ENCODE measurements at regions not wholly inside any gene's neighbourhood (a gene's known extent, or its start where the extent isn't known, plus 50 kb on each side); places are given as distances from the start of the nearest gene placed in this dataset.

GRCh38 chr20:59448196-59448595 is 147.8 kb downstream of the EDN3 start:
- no peak overlapping the region for H3K27ac Mint-ChIP-seq
- peaks cover 33 to 67% of the 10 kb centered on the region in 2 donors for H3K27me3 Mint-ChIP-seq (ENCODE audit: low read depth in 2 of 2)
- Histone ChIP-seq H3K27ac (ENCODE audit: low read length) (no peak overlapping the region), H3K9me3 (ENCODE audit: control insufficient read depth, insufficient read depth, low read length) (no peaks in the 10 kb centered on the region), H3K36me3 (ENCODE audit: control insufficient read depth, insufficient read depth, low read length) (no peaks in the 10 kb centered on the region), H3K4me1 (ENCODE audit: control insufficient read depth, insufficient read depth, low read length) (no peaks in the 10 kb centered on the region), H3K27me3 (ENCODE audit: control insufficient read depth, insufficient read depth, low read length) (no peaks in the 10 kb centered on the region), H3K4me3 (ENCODE audit: low read length) (no peak overlapping the region)
- 40% methylated on average over 4 of the region's 4 CpGs for WGBS (ENCODE audit: insufficient coverage)
- intact Hi-C loops (cut with micrococcal nuclease), result no loop called here
- H3K9me3 Mint-ChIP-seq, result no peaks in the 10 kb centered on the region
- DNase-seq (no peak), ATAC-seq (no peak)
- H3K4me1 Mint-ChIP-seq, result no peaks in the 10 kb centered on the region
- H3K36me3 Mint-ChIP-seq, result no peaks in the 10 kb centered on the region
- TF ChIP-seq CTCF (IDR thresholded peaks at IDR 0.05), result no peak
- no peak overlapping the region for H3K4me3 Mint-ChIP-seq

GRCh38 chr20:59448851-59449444 is 148.5 kb downstream of the EDN3 start:
- WGBS (ENCODE audit: insufficient coverage), result 78% methylated on average over 12 of the region's 12 CpGs
- ATAC-seq, result no peak
- H3K4me3 Mint-ChIP-seq, result no peak overlapping the region

DNA sequence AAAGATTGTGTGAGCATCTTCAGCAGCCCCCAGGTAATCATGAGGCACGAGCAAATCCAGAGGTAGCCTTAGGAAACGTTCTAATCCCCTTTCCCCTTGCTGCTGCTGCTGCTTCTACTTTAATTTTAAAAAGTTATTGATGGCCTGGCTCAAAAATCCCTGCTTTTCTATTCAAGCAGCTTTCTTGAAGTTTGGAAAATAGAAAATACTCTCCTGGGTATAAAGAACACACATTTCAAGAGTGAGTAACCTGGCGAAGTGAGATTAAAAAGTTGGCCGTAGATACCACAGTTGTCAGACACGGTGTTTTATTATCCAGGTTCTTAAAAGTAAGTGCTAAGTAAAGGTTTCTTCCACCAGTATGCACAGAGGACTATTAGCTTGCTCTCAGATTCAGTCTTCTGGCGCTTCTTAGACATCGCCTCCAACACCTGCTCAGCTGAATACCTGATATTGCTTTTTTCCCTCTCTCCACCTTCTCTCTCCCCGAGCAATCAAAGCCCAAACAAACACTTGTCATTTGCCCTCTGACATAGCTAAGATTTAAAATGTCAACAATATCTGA is 150.7 kb downstream of the EDN3 start:
- DNase-seq, result no peak
- Histone ChIP-seq H3K36me3 (ENCODE audit: control insufficient read depth, insufficient read depth, low read length) (no peaks in the 10 kb centered on the region), H3K27ac (ENCODE audit: low read length) (no peak overlapping the region), H3K9me3 (ENCODE audit: control insufficient read depth, insufficient read depth, low read length) (no peaks in the 10 kb centered on the region), H3K4me1 (ENCODE audit: control insufficient read depth, insufficient read depth, low read length) (no peaks in the 10 kb centered on the region), H3K4me3 (ENCODE audit: low read length) (no peak overlapping the region), H3K27me3 (ENCODE audit: control insufficient read depth, insufficient read depth, low read length) (no peaks in the 10 kb centered on the region)
- intact Hi-C loops (cut with micrococcal nuclease), result no loop called here
- no peak overlapping the region for H3K27ac Mint-ChIP-seq
- no peaks in the 10 kb centered on the region for H3K9me3 Mint-ChIP-seq
- H3K36me3 Mint-ChIP-seq, result no peaks in the 10 kb centered on the region
- TF ChIP-seq CTCF (IDR thresholded peaks at IDR 0.05), result no peak
- peaks cover 28 to 44% of the 10 kb centered on the region in 2 donors for H3K27me3 Mint-ChIP-seq (ENCODE audit: low read depth in 2 of 2)
- H3K4me3 Mint-ChIP-seq, result no peak overlapping the region
- no peaks in the 10 kb centered on the region for H3K4me1 Mint-ChIP-seq
- 82% methylated on average over 8 of the region's 8 CpGs for WGBS (ENCODE audit: insufficient coverage)
- no peak for ATAC-seq

More at GRCh38 chr20:59448851-59449444, 148.5 kb downstream of the EDN3 start:
- intact Hi-C loops (cut with micrococcal nuclease), result no loop called here
- H3K27me3 Mint-ChIP-seq (ENCODE audit: low read depth in 2 of 2), result peaks cover 33 to 63% of the 10 kb centered on the region in 2 donors
- H3K27ac Mint-ChIP-seq, result no peak overlapping the region
- H3K4me1 ChIP-seq (ENCODE audit: control insufficient read depth, insufficient read depth, low read length), result no peaks in the 10 kb centered on the region
- H3K4me1 Mint-ChIP-seq, result no peaks in the 10 kb centered on the region
- no peaks in the 10 kb centered on the region for H3K36me3 ChIP-seq (ENCODE audit: control insufficient read depth, insufficient read depth, low read length)
- H3K4me3 ChIP-seq (ENCODE audit: low read length), result no peak overlapping the region
- no peak for TF ChIP-seq CTCF (IDR thresholded peaks at IDR 0.05)
- no peaks in the 10 kb centered on the region for H3K27me3 ChIP-seq (ENCODE audit: control insufficient read depth, insufficient read depth, low read length)
- H3K27ac ChIP-seq (ENCODE audit: low read length), result no peak overlapping the region
- DNase-seq, result no peak
- H3K9me3 Mint-ChIP-seq, result no peaks in the 10 kb centered on the region
- H3K36me3 Mint-ChIP-seq, result no peaks in the 10 kb centered on the region
- no peaks in the 10 kb centered on the region for H3K9me3 ChIP-seq (ENCODE audit: control insufficient read depth, insufficient read depth, low read length)

DNA sequence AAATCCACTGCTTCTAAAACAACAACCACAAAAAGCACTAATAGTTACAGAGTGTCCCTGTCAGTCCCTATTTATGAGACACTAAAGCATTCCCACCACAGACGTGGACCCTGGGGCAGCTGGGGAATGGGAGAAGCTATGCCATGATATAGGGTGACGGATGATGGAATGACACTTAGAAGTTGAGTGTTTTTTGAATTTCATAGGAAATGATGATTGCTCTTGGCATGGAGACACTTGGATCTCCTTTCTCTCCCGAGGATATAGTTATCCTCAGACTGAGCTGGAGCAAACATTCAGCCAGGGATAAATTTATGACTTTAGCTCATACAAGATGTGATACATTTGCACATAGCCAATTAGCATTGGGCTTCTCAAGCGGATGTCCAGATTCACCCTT is 151.2 kb downstream of the EDN3 start:
- Histone ChIP-seq H3K4me1 (ENCODE audit: control insufficient read depth, insufficient read depth, low read length) (no peaks in the 10 kb centered on the region), H3K36me3 (ENCODE audit: control insufficient read depth, insufficient read depth, low read length) (no peaks in the 10 kb centered on the region), H3K9me3 (ENCODE audit: control insufficient read depth, insufficient read depth, low read length) (no peaks in the 10 kb centered on the region), H3K27me3 (ENCODE audit: control insufficient read depth, insufficient read depth, low read length) (no peaks in the 10 kb centered on the region), H3K27ac (ENCODE audit: low read length) (no peak overlapping the region), H3K4me3 (ENCODE audit: low read length) (no peak overlapping the region)
- no peak overlapping the region for H3K4me3 Mint-ChIP-seq
- no peaks in the 10 kb centered on the region for H3K36me3 Mint-ChIP-seq
- H3K9me3 Mint-ChIP-seq, result no peaks in the 10 kb centered on the region
- peaks cover 26 to 39% of the 10 kb centered on the region in 2 donors for H3K27me3 Mint-ChIP-seq (ENCODE audit: low read depth in 2 of 2)
- ATAC-seq, result no peak
- no peak for DNase-seq
- H3K27ac Mint-ChIP-seq, result no peak overlapping the region
- no peaks in the 10 kb centered on the region for H3K4me1 Mint-ChIP-seq
- TF ChIP-seq CTCF (IDR thresholded peaks at IDR 0.05), result no peak
- 85% methylated on average over 4 of the region's 4 CpGs for WGBS (ENCODE audit: insufficient coverage)
- intact Hi-C loops (cut with micrococcal nuclease), result no loop called here

Measured in natural killer cell (primary cell).